ENCODE measurements at regions not wholly inside any gene's neighbourhood (a gene's known extent, or its start where the extent isn't known, plus 50 kb on each side); places are given as distances from the start of the nearest gene placed in this dataset.
"Not testable (repeated sequence)": the region's sequence is repeated elsewhere in the genome, so short reads cannot be mapped to it uniquely, and the experiment has no call there.

DNA sequence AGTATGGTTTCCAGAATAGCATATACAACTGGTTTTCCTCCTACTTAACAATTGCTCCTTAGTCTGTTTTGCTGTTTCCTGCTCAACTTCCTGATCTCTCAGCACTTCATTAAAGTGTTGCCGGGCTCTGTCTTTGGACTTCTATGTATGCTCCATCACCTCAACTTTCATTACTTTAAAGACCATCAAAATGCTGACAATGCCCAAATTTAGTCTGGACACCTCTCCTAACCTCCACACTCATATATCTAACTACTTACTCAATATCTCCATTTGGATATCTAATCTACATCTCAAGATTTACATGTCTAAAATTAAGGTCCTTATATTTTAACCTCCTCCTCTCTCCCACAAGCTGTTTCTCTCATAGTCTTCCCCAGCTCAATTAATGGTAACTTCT, 54.4 kb upstream of the LGR5 start:
- ChIA-PET POLR2A (no interaction called here), CTCF (no interaction called here)
- Mint-ChIP-seq H3K27me3 (peaks cover 17% of the 10 kb centered on the region), H3K4me1 (no peaks in the 10 kb centered on the region), H3K36me3 (ENCODE audit: low read depth) (no peaks in the 10 kb centered on the region), H3K9me3 (ENCODE audit: low read depth) (no peaks in the 10 kb centered on the region), H3K27ac (no peak overlapping the region), H3K4me3 (no peak overlapping the region)
- ATAC-seq: no peak
- intact Hi-C loops (cut with DNase I, micrococcal nuclease): no loop called here
- DNase-seq: no peak

DNA sequence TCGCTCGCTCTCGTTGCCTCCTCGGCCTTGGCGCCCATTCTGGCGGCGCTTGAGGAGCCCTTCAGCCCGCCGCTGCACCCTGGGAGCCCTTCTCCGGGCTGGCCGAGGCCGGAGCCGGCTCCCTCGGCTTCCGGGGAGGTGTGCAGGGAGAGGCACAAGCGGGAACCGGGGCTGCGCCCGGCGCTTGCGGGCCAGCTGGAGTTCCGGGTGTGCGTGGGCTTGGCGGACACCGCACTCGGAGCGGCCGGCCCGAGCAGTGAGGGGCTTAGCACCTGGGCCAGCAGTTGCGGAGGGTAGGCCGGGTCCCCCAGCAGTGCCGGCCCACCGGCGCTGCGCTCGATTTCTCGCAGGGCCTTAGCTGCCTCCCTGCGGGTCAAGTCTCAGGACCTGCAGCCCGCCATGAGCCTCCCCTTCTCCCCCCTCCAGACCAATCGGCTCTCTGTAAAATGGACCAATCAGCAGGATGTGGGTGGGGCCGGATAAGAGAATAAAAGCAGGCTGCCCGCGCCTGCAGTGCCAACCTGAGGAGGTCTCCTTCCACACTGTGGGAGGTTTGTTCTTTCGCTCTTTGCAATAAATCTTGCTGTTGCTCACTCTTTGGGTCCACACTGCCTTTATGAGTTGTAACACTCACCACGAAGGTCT, 62.8 kb upstream of the LGR5 start:
- CTCF ChIA-PET; DNase-seq; H3K27ac Mint-ChIP-seq; H3K4me3 Mint-ChIP-seq; H3K27me3 Mint-ChIP-seq; intact Hi-C loops (cut with DNase I, micrococcal nuclease); ATAC-seq; H3K4me1 Mint-ChIP-seq; POLR2A ChIA-PET; H3K36me3 Mint-ChIP-seq (ENCODE audit: low read depth); H3K9me3 Mint-ChIP-seq (ENCODE audit: low read depth): not testable (repeated sequence)

DNA sequence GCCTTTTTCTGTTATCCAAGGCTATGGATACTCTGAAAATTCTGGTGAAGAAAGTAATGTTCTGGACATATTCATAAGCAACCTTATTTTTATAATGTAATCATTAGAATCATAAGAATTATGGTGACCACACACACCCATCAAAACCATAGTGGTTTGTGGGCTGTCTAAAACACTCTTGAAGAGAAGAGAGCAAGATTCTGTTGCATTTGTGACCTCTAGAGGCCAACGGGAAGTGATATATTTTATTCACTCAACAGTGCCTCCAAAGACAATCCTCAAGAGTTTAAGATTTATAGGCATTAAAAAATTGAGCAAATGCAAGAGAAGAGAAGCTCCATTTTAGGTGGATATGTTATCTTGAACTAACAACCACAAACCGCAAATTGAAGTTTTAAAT, 68.5 kb upstream of the LGR5 start:
- ChIA-PET POLR2A (no interaction called here), CTCF (no interaction called here)
- no peaks in the 10 kb centered on the region for H3K4me1 Mint-ChIP-seq
- H3K36me3 Mint-ChIP-seq (ENCODE audit: low read depth): no peaks in the 10 kb centered on the region
- no peak overlapping the region for H3K27ac Mint-ChIP-seq
- DNase-seq (no peak), ATAC-seq (no peak)
- H3K27me3 Mint-ChIP-seq: peaks cover 6% of the 10 kb centered on the region
- no peaks in the 10 kb centered on the region for H3K9me3 Mint-ChIP-seq (ENCODE audit: low read depth)
- no peak overlapping the region for H3K4me3 Mint-ChIP-seq
- intact Hi-C loops (cut with DNase I, micrococcal nuclease): no loop called here

DNA sequence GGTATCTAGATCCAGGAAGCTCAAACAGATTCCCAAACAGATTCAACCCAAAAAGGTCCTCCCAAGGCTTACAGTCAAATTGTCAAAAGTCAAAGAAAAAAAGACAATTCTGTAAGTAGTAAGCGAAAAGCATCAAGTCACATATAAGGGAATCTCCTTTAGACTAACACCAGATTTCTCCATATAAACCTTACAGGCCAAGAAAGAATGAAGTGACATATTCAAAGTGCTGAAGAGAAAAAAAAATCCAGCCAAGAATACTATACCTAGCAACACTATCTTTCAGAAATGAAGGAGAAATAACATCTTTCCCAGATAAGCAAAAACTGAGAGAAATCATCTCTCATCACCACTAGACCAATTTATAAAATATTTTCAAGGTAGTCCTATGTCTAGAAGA, 79.6 kb upstream of the LGR5 start:
- Mint-ChIP-seq H3K9me3 (ENCODE audit: low read depth) (peaks cover 15% of the 10 kb centered on the region), H3K4me3 (no peak overlapping the region), H3K27ac (no peak overlapping the region), H3K27me3 (no peaks in the 10 kb centered on the region), H3K4me1 (no peaks in the 10 kb centered on the region), H3K36me3 (ENCODE audit: low read depth) (no peaks in the 10 kb centered on the region)
- intact Hi-C loops (cut with DNase I, micrococcal nuclease): no loop called here
- ChIA-PET CTCF (interaction anchor here (1.0 kb wide), 1 partner anchor 55 kb away, joined by 3 read pairs; no protein-coding TSS in a partner anchor), POLR2A (no interaction called here)
- ATAC-seq: no peak
- no peak for DNase-seq

DNA sequence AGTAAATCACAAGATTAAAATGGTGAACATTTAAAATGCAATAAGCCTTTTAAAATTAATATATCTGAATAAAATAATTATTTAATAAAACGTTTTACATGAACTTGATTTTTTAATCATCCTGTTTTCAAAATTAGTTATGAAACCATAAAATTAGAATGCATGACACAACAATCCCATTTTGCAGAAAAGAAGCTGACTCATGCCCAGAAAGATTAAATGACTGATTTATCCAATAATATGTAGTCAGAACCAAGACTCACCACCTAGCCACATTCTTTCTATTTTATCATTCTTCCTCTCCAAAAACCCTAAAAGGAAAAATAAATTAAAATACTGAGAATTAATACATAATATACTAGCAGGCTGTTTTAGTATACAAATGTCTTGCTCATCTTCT, 83.0 kb upstream of the LGR5 start:
- no peak for DNase-seq
- intact Hi-C loops (cut with DNase I, micrococcal nuclease): no loop called here
- CTCF ChIA-PET: no interaction called here
- Mint-ChIP-seq H3K4me1 (no peaks in the 10 kb centered on the region), H3K27ac (no peak overlapping the region), H3K36me3 (ENCODE audit: low read depth) (no peaks in the 10 kb centered on the region), H3K9me3 (ENCODE audit: low read depth) (peaks cover 12% of the 10 kb centered on the region), H3K4me3 (no peak overlapping the region), H3K27me3 (peaks cover 4% of the 10 kb centered on the region)
- POLR2A ChIA-PET: no interaction called here
- no peak for ATAC-seq

DNA sequence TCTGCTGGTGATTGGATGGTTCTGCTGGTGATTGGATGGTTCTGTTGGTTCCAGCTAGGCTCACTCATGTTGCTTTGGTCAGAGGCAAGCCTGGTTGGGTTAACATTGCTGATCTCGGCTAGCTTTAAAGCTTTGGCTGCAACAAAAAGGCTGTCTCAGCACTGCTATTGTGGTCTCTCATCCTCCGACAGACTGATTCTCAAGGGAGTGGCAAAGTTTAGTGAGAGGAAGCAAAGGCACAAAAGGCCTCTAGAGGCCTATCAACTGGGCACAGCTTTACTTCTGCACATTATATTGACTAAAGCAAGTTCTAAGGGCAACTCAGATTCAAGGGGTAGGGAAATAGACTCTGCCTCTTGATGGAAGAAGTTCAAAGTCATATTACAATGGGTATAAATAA, 84.7 kb upstream of the LGR5 start:
- Mint-ChIP-seq H3K36me3 (ENCODE audit: low read depth) (no peaks in the 10 kb centered on the region), H3K27me3 (peaks cover 4% of the 10 kb centered on the region), H3K4me1 (no peaks in the 10 kb centered on the region), H3K4me3 (no peak overlapping the region), H3K9me3 (ENCODE audit: low read depth) (peaks cover 5% of the 10 kb centered on the region), H3K27ac (no peak overlapping the region)
- no peak for DNase-seq
- intact Hi-C loops (cut with DNase I, micrococcal nuclease): no loop called here
- ChIA-PET POLR2A (no interaction called here), CTCF (no interaction called here)
- ATAC-seq: no peak

DNA sequence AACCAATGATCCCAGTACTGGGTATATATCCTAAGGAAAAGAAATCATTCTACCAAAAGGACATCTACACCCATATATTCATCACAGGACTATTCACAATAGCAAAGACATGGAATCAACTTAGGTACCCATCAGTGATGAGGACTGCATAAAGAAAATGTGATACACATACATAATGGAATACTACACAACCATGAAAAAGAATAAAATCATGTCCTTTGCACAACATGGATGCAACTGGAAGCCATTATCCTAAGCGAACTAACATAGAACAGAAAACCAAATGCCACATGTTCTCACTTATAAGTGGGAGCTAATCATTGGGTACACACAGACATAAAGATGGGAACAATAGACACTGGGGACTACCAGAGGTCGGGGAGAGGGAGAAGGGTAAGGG, 86.0 kb upstream of the LGR5 start:
- DNase-seq (no peak), ATAC-seq (no peak)
- ChIA-PET CTCF (no interaction called here), POLR2A (no interaction called here)
- no peaks in the 10 kb centered on the region for H3K36me3 Mint-ChIP-seq (ENCODE audit: low read depth)
- no peak overlapping the region for H3K4me3 Mint-ChIP-seq
- H3K4me1 Mint-ChIP-seq: no peaks in the 10 kb centered on the region
- H3K27ac Mint-ChIP-seq: no peak overlapping the region
- H3K9me3 Mint-ChIP-seq (ENCODE audit: low read depth): no peaks in the 10 kb centered on the region
- peaks cover 4% of the 10 kb centered on the region for H3K27me3 Mint-ChIP-seq
- intact Hi-C loops (cut with DNase I, micrococcal nuclease): no loop called here

DNA sequence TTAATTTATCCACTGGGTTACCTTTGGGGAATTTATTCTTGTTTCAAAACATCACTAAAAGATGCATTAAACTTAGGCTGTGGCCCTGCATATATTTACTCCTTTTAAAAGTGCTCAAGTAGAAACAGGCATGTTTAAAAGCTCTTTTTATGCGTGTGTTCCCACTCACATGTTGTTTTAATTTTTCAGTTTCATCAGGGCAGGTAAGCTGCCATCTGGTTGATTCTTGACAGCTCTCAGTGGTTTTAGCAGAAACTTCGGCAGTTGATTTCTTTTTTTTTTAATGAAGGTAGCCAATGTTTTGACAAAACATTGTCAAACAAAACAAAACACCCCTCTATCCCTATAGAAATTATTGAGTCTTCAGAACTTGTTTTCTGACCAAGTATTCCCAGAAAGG, 89.6 kb upstream of the LGR5 start:
- H3K27me3 Mint-ChIP-seq: peaks cover 6% of the 10 kb centered on the region
- H3K4me1 Mint-ChIP-seq: no peaks in the 10 kb centered on the region
- H3K4me3 Mint-ChIP-seq: no peak overlapping the region
- intact Hi-C loops (cut with DNase I, micrococcal nuclease): no loop called here
- ChIA-PET CTCF (no interaction called here), POLR2A (no interaction called here)
- no peaks in the 10 kb centered on the region for H3K36me3 Mint-ChIP-seq (ENCODE audit: low read depth)
- no peaks in the 10 kb centered on the region for H3K9me3 Mint-ChIP-seq (ENCODE audit: low read depth)
- ATAC-seq: no peak
- DNase-seq: no peak
- H3K27ac Mint-ChIP-seq: no peak overlapping the region

DNA sequence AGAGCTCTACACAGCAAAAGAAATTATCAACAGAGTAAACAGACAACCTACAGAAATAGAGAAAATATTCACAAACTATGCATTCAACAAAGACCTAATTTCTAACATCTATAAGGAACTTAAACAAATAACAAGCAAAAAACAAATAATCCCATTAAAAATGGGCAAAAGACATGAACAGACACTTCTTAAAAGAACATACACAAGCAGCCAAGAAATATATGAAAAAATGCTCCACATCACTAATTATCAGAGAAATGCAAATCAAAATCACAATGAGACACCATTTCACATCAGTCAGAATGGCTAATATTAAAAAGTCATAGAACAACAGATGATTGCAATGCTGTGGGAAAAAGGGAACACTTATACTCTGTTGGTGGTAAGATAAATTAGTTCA, 100.7 kb upstream of the LGR5 start:
- H3K27ac Mint-ChIP-seq: no peak overlapping the region
- H3K4me3 Mint-ChIP-seq: no peak overlapping the region
- no peaks in the 10 kb centered on the region for H3K4me1 Mint-ChIP-seq
- intact Hi-C loops (cut with DNase I, micrococcal nuclease): no loop called here
- ATAC-seq (no peak), DNase-seq (no peak)
- peaks cover 4% of the 10 kb centered on the region for H3K27me3 Mint-ChIP-seq
- H3K36me3 Mint-ChIP-seq (ENCODE audit: low read depth): no peaks in the 10 kb centered on the region
- CTCF ChIA-PET: no interaction called here
- H3K9me3 Mint-ChIP-seq (ENCODE audit: low read depth): peaks cover 8% of the 10 kb centered on the region
- POLR2A ChIA-PET: no interaction called here

DNA sequence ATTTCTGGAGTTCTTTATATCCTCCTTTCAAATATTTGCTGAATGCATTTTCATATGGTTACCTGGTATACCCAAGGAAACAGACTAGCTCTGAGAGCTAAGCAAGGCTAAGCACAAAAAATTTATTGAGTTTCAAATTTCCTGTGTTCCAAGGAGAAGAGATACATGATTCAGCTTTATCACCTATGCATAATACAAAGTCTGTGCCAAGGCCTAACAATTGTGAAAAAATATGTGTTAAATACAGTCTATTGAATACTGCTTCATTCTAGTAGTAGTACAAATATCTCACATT, 103.7 kb upstream of the LGR5 start:
- peaks cover 5% of the 10 kb centered on the region for H3K9me3 Mint-ChIP-seq (ENCODE audit: low read depth)
- CTCF ChIA-PET: no interaction called here
- peaks cover 2% of the 10 kb centered on the region for H3K27me3 Mint-ChIP-seq
- no peaks in the 10 kb centered on the region for H3K4me1 Mint-ChIP-seq
- H3K27ac Mint-ChIP-seq: no peak overlapping the region
- no peak for DNase-seq
- no peak overlapping the region for H3K4me3 Mint-ChIP-seq
- H3K36me3 Mint-ChIP-seq (ENCODE audit: low read depth): no peaks in the 10 kb centered on the region
- POLR2A ChIA-PET: no interaction called here
- intact Hi-C loops (cut with DNase I, micrococcal nuclease): no loop called here
- ATAC-seq: no peak

DNA sequence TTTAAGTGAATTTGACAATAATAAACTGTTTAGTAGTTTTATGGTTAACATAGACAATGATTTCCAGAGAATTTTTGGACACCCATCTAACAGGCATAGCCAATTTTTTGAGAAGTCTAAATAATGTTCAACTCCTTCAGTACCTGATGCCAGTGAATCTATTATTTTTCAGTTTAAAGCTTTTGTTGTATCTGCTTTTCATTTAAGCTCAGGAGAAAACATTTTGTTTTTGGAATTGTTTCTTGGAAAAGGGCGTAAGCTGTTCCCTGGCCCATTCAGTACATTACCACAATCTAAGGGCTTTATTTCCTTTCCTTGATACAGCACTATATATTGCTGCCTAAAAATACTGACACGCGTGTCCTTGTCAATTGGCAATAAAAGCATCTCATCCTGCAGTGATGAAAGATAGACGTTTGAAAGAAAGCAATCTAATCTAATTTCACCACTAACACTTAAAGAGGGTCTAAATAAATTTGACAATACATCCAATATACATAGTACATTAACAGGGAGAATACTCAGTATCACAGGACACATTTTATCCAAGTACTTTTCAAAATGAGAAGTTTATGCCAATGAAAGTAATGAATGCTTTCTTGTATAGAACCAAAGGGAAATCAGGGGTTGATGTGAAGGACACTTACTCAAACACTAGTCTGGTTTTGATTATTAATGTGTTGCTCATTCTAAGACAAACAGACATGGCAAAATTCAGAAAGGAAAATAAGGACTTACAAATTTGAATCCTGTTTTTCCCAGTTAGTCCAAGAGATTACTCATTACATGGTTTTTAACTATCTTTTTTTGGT, 104.2 kb upstream of the LGR5 start:
- DNase-seq (no peak), ATAC-seq (no peak)
- Mint-ChIP-seq H3K36me3 (ENCODE audit: low read depth) (no peaks in the 10 kb centered on the region), H3K9me3 (ENCODE audit: low read depth) (peaks cover 3% of the 10 kb centered on the region), H3K4me1 (no peaks in the 10 kb centered on the region), H3K4me3 (no peak overlapping the region), H3K27ac (no peak overlapping the region), H3K27me3 (peaks cover 2% of the 10 kb centered on the region)
- intact Hi-C loops (cut with DNase I, micrococcal nuclease): no loop called here
- ChIA-PET POLR2A (no interaction called here), CTCF (no interaction called here)

DNA sequence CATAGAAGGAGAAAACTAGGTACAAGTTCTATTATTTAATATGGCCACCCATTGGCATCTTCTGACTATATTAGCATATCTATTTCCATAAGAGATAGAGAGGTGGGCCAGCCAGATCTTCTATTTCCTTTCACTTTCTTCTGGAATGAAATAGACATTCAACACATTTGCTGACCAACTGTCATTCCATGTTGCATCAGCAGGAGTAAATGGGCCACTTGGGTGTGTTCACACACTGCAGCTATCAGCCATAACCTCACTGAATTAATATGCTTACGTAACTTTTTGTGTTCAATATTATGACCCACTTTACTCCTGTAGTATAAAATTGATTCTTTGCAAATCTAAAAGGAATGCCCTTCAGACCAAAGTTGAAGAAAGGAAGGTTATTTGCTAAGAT, 106.2 kb upstream of the LGR5 start:
- Mint-ChIP-seq H3K4me3 (no peak overlapping the region), H3K27me3 (peaks cover 2% of the 10 kb centered on the region), H3K9me3 (ENCODE audit: low read depth) (no peaks in the 10 kb centered on the region), H3K4me1 (no peaks in the 10 kb centered on the region), H3K27ac (no peak overlapping the region), H3K36me3 (ENCODE audit: low read depth) (no peaks in the 10 kb centered on the region)
- ChIA-PET CTCF (no interaction called here), POLR2A (no interaction called here)
- intact Hi-C loops (cut with DNase I, micrococcal nuclease): no loop called here
- ATAC-seq: no peak
- DNase-seq: no peak

DNA sequence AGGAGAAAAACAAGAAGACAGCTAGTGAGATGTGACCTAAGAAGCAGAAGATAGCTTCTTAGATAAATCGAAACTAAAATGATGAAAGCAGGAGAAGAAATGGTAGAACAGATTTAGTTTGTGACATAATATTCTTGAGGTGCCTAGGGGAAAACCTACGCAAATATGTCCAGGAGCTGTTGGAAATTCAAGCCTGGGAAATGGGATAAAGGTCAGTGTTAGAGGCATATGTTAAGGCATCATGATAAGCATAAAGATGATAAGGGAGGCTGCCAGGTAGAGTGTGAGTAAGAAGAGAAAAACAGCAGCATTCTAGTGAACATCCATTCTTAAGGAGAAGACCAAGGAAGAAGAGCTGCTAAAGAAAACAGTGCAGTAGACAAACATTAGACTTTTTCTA, 109.6 kb upstream of the LGR5 start:
- no peaks in the 10 kb centered on the region for H3K27me3 Mint-ChIP-seq
- CTCF ChIA-PET: no interaction called here
- intact Hi-C loops (cut with DNase I, micrococcal nuclease): no loop called here
- POLR2A ChIA-PET: no interaction called here
- H3K4me3 Mint-ChIP-seq: no peak overlapping the region
- no peaks in the 10 kb centered on the region for H3K9me3 Mint-ChIP-seq (ENCODE audit: low read depth)
- no peak overlapping the region for H3K27ac Mint-ChIP-seq
- DNase-seq (no peak), ATAC-seq (no peak)
- H3K36me3 Mint-ChIP-seq (ENCODE audit: low read depth): no peaks in the 10 kb centered on the region
- H3K4me1 Mint-ChIP-seq: no peaks in the 10 kb centered on the region
